Brain pericyte (primary cell): ENCODE measurements at regions not wholly inside any gene's neighbourhood (a gene's known extent, or its start where the extent isn't known, plus 50 kb on each side); places are given as distances from the start of the nearest gene placed in this dataset.

ENCODE experiments used
- DNase-seq: peaks from one replicate; pipeline ENCODE4 v3.0.0-alpha.2; 2012; ENCODE audit warnings: low read depth, low spot score

GRCh38 chr6:45791211-45792168 is 224.2 kb downstream of the CLIC5 start:
- DNase-seq = no peak

- no peak for DNase-seq
Observed at GRCh38 chr6:45789238-45789637, 226.4 kb downstream of the CLIC5 start.

- DNase-seq = no peak
Observed at GRCh38 chr6:45787384-45787783, 228.3 kb downstream of the CLIC5 start.

- DNase-seq = no peak
Observed at GRCh38 chr6:45786355-45786781, 229.3 kb downstream of the CLIC5 start.

- no peak for DNase-seq
Observed at GRCh38 chr6:45784250-45784649, 231.4 kb downstream of the CLIC5 start.

GRCh38 chr6:45783716-45784115 is 231.9 kb downstream of the CLIC5 start:
- DNase-seq = no peak

GRCh38 chr6:45781890-45782289 is 233.8 kb downstream of the CLIC5 start:
- DNase-seq = no peak

- DNase-seq = no peak
Observed at GRCh38 chr6:45780523-45780922, 235.1 kb downstream of the CLIC5 start.

GRCh38 chr6:45775026-45775697 is 240.5 kb downstream of the CLIC5 start:
- DNase-seq = no peak

GRCh38 chr6:45773906-45774305 is 241.8 kb downstream of the CLIC5 start:
- no peak for DNase-seq

GRCh38 chr6:45772886-45773495 is 242.7 kb downstream of the CLIC5 start:
- DNase-seq = no peak

GRCh38 chr6:45772051-45772450 is 243.6 kb downstream of the CLIC5 start:
- DNase-seq = no peak

GRCh38 chr6:45763281-45763680 is 252.4 kb downstream of the CLIC5 start:
- DNase-seq = no peak

- DNase-seq = no peak
Observed at GRCh38 chr6:45759472-45759810, 256.2 kb downstream of the CLIC5 start.

GRCh38 chr6:45758787-45759471 is 256.7 kb downstream of the CLIC5 start:
- DNase-seq = no peak

- DNase-seq = no peak
Observed at GRCh38 chr6:45757443-45758130, 258.1 kb downstream of the CLIC5 start.

GRCh38 chr6:45756606-45757005 is 259.1 kb downstream of the CLIC5 start:
- no peak for DNase-seq

GRCh38 chr6:45754432-45754831 is 261.2 kb downstream of the CLIC5 start:
- no peak for DNase-seq

- no peak for DNase-seq
Observed at GRCh38 chr6:45746046-45746445, 269.6 kb downstream of the CLIC5 start.

GRCh38 chr6:45743028-45743615 is 272.5 kb downstream of the CLIC5 start:
- DNase-seq = no peak

GRCh38 chr6:45742591-45742990 is 273.1 kb downstream of the CLIC5 start:
- no peak for DNase-seq
